WTC11 (cell line): ENCODE measurements at regions not wholly inside any gene's neighbourhood (a gene's known extent, or its start where the extent isn't known, plus 50 kb on each side); places are given as distances from the start of the nearest gene placed in this dataset.

ENCODE experiments used
- CBFB ChIP-seq: sonication (generic); formaldehyde crosslinking; IDR thresholded peaks from 2 replicates; pipeline ENCODE4 v1.8.1; 2022; ENCODE audit warnings: mild to moderate bottlenecking, low read depth, missing genetic modification reagents
- FOXJ3 ChIP-seq: sonication (generic); formaldehyde crosslinking; IDR thresholded peaks from 2 replicates; pipeline ENCODE4 v1.9.0; 2021; ENCODE audit warnings: missing genetic modification reagents, mild to moderate bottlenecking, borderline replicate concordance
- NFATC4 ChIP-seq: fragments of 250-450 bp; sonication (Bioruptor Pico); IDR thresholded peaks from 2 replicates; pipeline ENCODE4 v1.9.0; 2021; ENCODE audit warnings: mild to moderate bottlenecking
- NFE2L1 ChIP-seq: sonication (generic); formaldehyde crosslinking; IDR thresholded peaks from 2 replicates; pipeline ENCODE4 v1.8.1; 2023; ENCODE audit warnings: missing genetic modification reagents
- NR2C2 ChIP-seq: sonication (generic); formaldehyde crosslinking; IDR thresholded peaks from 2 replicates; pipeline ENCODE4 v1.8.0; 2022; ENCODE audit warnings: mild to moderate bottlenecking, missing genetic modification reagents
- TCF7 ChIP-seq: sonication (generic); formaldehyde crosslinking; IDR thresholded peaks from 2 replicates; pipeline ENCODE4 v1.8.0; 2022; ENCODE audit warnings: mild to moderate bottlenecking, low read depth, missing genetic modification reagents, moderate library complexity
- TEAD4 ChIP-seq: sonication (generic); formaldehyde crosslinking; IDR thresholded peaks from 2 replicates; pipeline ENCODE4 v1.8.0; 2022; ENCODE audit warnings: mild to moderate bottlenecking, missing genetic modification reagents
- TF ChIP-seq, protein P1 (sequence below): sonication (generic); formaldehyde crosslinking; IDR thresholded peaks from 2 replicates; pipeline ENCODE4 v1.8.1; 2023; ENCODE audit warnings: mild to moderate bottlenecking, moderate library complexity, missing genetic modification reagents
- TF ChIP-seq, protein P2 (sequence below): fragments of 200-600 bp; IDR thresholded peaks from 2 replicates; pipeline ENCODE4 v1.8.0; 2022; ENCODE audit warnings: antibody characterized with exemption
- TF ChIP-seq, protein P3 (sequence below): sonication (generic); formaldehyde crosslinking; IDR thresholded peaks from 2 replicates; pipeline ENCODE4 v1.8.1; 2022; ENCODE audit warnings: mild to moderate bottlenecking, missing genetic modification reagents, moderate library complexity, borderline replicate concordance
- TF ChIP-seq, protein P4 (sequence below): sonication (generic); formaldehyde crosslinking; IDR thresholded peaks from 2 replicates; pipeline ENCODE4 v1.8.0; 2023; ENCODE audit warnings: missing genetic modification reagents
- TF ChIP-seq, protein P5 (sequence below): sonication (generic); formaldehyde crosslinking; conservative IDR thresholded peaks from 2 replicates; pipeline ENCODE4 v1.8.1; 2022; ENCODE audit warnings: mild to moderate bottlenecking, missing genetic modification reagents
- TF ChIP-seq, protein P6 (sequence below): sonication (generic); formaldehyde crosslinking; IDR thresholded peaks from 2 replicates; pipeline ENCODE4 v1.8.1; 2023; ENCODE audit warnings: mild to moderate bottlenecking, missing genetic modification reagents

DNA sequence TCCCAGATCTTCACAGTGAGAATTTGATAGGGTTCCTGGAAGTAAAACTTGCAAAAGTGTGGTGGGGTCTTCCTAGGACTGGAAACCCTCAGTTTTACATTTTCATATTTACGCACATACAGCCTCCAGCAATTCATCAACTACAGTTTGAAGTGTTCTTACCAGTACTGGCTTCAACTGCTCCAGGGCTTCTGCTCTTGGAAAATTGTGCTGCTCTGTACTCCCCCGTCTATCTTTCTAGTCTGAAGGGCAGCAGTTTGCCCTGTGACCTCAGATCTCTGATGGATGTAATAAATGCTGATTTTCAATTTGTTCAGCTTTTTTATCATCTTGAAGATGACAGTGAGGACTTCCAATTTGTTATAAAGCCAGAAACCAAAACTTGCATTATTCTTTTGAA is 458.9 kb upstream of the FSTL5 start:
- TF ChIP-seq, protein P1, sequence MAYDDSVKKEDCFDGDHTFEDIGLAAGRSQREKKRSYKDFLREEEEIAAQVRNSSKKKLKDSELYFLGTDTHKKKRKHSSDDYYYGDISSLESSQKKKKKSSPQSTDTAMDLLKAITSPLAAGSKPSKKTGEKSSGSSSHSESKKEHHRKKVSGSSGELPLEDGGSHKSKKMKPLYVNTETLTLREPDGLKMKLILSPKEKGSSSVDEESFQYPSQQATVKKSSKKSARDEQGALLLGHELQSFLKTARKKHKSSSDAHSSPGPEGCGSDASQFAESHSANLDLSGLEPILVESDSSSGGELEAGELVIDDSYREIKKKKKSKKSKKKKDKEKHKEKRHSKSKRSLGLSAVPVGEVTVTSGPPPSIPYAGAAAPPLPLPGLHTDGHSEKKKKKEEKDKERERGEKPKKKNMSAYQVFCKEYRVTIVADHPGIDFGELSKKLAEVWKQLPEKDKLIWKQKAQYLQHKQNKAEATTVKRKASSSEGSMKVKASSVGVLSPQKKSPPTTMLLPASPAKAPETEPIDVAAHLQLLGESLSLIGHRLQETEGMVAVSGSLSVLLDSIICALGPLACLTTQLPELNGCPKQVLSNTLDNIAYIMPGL (CRISPR knock-in tag): no peak
- TF ChIP-seq, protein P2, sequence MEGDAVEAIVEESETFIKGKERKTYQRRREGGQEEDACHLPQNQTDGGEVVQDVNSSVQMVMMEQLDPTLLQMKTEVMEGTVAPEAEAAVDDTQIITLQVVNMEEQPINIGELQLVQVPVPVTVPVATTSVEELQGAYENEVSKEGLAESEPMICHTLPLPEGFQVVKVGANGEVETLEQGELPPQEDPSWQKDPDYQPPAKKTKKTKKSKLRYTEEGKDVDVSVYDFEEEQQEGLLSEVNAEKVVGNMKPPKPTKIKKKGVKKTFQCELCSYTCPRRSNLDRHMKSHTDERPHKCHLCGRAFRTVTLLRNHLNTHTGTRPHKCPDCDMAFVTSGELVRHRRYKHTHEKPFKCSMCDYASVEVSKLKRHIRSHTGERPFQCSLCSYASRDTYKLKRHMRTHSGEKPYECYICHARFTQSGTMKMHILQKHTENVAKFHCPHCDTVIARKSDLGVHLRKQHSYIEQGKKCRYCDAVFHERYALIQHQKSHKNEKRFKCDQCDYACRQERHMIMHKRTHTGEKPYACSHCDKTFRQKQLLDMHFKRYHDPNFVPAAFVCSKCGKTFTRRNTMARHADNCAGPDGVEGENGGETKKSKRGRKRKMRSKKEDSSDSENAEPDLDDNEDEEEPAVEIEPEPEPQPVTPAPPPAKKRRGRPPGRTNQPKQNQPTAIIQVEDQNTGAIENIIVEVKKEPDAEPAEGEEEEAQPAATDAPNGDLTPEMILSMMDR: no peak
- TF ChIP-seq, protein P3, sequence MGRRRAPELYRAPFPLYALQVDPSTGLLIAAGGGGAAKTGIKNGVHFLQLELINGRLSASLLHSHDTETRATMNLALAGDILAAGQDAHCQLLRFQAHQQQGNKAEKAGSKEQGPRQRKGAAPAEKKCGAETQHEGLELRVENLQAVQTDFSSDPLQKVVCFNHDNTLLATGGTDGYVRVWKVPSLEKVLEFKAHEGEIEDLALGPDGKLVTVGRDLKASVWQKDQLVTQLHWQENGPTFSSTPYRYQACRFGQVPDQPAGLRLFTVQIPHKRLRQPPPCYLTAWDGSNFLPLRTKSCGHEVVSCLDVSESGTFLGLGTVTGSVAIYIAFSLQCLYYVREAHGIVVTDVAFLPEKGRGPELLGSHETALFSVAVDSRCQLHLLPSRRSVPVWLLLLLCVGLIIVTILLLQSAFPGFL (CRISPR knock-in tag): no peak
- TF ChIP-seq, protein P4, sequence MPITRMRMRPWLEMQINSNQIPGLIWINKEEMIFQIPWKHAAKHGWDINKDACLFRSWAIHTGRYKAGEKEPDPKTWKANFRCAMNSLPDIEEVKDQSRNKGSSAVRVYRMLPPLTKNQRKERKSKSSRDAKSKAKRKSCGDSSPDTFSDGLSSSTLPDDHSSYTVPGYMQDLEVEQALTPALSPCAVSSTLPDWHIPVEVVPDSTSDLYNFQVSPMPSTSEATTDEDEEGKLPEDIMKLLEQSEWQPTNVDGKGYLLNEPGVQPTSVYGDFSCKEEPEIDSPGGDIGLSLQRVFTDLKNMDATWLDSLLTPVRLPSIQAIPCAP (CRISPR knock-in tag): no peak
- TF ChIP-seq, protein P5, sequence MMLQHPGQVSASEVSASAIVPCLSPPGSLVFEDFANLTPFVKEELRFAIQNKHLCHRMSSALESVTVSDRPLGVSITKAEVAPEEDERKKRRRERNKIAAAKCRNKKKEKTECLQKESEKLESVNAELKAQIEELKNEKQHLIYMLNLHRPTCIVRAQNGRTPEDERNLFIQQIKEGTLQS (CRISPR knock-in tag): no peak
- TF ChIP-seq NFE2L1 (CRISPR knock-in tag) (no peak), NFATC4 (CRISPR knock-in tag) (no peak), TCF7 (no peak), FOXJ3 (CRISPR knock-in tag) (no peak), NR2C2 (no peak), CBFB (CRISPR knock-in tag) (no peak), TEAD4 (CRISPR knock-in tag) (no peak)
- TF ChIP-seq, protein P6, sequence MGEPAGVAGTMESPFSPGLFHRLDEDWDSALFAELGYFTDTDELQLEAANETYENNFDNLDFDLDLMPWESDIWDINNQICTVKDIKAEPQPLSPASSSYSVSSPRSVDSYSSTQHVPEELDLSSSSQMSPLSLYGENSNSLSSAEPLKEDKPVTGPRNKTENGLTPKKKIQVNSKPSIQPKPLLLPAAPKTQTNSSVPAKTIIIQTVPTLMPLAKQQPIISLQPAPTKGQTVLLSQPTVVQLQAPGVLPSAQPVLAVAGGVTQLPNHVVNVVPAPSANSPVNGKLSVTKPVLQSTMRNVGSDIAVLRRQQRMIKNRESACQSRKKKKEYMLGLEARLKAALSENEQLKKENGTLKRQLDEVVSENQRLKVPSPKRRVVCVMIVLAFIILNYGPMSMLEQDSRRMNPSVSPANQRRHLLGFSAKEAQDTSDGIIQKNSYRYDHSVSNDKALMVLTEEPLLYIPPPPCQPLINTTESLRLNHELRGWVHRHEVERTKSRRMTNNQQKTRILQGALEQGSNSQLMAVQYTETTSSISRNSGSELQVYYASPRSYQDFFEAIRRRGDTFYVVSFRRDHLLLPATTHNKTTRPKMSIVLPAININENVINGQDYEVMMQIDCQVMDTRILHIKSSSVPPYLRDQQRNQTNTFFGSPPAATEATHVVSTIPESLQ: no peak
